ENCODE measurements at regions not wholly inside any gene's neighbourhood (a gene's known extent, or its start where the extent isn't known, plus 50 kb on each side); places are given as distances from the start of the nearest gene placed in this dataset.

DNA sequence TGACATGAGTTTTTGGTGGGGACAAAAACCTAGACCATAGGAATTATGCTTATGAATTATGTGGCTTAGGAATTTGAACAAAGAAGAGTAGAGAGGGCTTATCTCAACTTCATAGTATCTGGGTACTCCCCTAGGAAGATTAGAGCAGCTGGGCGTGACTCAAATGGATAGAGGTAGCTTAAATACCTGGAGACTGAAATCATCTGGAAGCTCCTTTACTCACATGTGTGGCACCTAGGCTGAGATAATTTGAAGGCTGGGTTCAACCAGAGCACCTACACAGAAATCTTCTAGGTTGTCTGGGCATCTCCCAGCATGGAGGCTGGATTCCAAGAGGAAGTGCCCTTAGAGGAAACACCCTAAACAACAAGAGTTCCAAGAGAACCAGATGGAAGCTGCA, 393.9 kb downstream of the ADAMTS20 start:
- H3K4me1 ChIP-seq, result peaks cover 0 to 9% (median 2%) of the 10 kb centered on the region in 4 donors
- WGBS, 2 donors, result 95 to 96% methylated on average over 1 of the region's 1 CpG
- H3K9me3 ChIP-seq, result no peaks in the 10 kb centered on the region
- no peaks in the 10 kb centered on the region for H3K27me3 ChIP-seq
- no peak overlapping the region for H3K27ac ChIP-seq
- TF ChIP-seq, protein P1, sequence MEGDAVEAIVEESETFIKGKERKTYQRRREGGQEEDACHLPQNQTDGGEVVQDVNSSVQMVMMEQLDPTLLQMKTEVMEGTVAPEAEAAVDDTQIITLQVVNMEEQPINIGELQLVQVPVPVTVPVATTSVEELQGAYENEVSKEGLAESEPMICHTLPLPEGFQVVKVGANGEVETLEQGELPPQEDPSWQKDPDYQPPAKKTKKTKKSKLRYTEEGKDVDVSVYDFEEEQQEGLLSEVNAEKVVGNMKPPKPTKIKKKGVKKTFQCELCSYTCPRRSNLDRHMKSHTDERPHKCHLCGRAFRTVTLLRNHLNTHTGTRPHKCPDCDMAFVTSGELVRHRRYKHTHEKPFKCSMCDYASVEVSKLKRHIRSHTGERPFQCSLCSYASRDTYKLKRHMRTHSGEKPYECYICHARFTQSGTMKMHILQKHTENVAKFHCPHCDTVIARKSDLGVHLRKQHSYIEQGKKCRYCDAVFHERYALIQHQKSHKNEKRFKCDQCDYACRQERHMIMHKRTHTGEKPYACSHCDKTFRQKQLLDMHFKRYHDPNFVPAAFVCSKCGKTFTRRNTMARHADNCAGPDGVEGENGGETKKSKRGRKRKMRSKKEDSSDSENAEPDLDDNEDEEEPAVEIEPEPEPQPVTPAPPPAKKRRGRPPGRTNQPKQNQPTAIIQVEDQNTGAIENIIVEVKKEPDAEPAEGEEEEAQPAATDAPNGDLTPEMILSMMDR (IDR thresholded peaks at IDR 0.05), result no peak
- no peak for TF ChIP-seq POLR2A (IDR thresholded peaks at IDR 0.05)
- DNase-seq (ENCODE audit: low spot score in 2 of 2), result no peak
- H3K4me3 ChIP-seq, result no peak overlapping the region
- H3K36me3 ChIP-seq, result no peaks in the 10 kb centered on the region

DNA sequence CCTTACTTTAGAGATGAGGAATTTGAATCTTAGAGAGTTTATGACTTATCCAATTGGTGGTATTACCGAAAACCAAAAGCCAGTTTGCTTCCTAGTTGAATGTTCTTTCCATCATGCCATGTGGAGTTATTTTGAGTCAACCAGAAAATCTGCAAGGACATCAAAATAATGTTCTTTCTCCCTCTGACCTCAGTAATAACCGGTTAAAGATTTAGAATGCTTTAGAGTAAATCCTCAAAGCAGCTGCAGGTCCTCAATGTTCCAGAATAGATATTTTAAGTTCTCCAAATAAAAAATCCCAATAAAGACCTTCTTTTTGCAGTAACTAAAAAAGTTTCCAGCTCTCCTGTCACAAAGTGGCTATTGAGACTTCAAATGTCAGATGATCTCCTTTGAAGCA, 396.6 kb downstream of the ADAMTS20 start:
- no peak for TF ChIP-seq EP300 (IDR thresholded peaks at IDR 0.05)
- TF ChIP-seq POLR2A (IDR thresholded peaks at IDR 0.05), result no peak
- TF ChIP-seq, protein P1 (IDR thresholded peaks at IDR 0.05), result no peak
- no peaks in the 10 kb centered on the region for H3K27me3 ChIP-seq
- no peak for DNase-seq (ENCODE audit: low spot score in 2 of 2)
- H3K36me3 ChIP-seq, result no peaks in the 10 kb centered on the region
- no peaks in the 10 kb centered on the region for H3K9me3 ChIP-seq
- H3K27ac ChIP-seq, result no peak overlapping the region
- H3K4me3 ChIP-seq, result no peak overlapping the region
- H3K4me1 ChIP-seq, result peaks cover 0 to 13% (median 2%) of the 10 kb centered on the region in 4 donors
- WGBS, 2 donors, result 62 to 74% methylated on average over 2 of the region's 2 CpGs

DNA sequence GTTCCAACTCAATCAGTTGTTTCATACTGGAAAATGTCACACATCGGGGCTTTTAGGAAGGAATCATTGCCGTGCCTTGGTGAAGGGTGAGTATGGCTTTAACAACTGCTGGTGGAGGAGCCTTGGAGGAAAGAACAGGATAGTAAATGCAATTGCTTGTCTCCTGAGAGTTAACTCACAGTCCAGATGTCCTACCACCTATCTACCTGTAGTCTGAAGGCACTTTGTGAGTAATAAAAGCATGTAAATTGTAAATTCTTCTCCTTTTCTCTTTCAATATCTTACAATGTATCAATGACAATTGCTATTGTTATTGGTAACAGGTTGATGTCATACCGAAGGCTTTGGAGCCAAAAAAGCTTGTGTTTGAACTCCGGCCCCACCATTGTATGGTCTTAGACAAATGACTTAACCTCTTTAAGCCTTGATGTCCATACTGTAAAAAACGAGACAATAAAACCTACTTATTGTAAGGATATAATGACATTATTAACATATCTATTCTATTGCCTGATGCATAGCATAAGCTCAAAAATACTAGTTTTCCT, 397.4 kb downstream of the ADAMTS20 start:
- WGBS, 2 donors, result 67 to 77% methylated on average over 5 of the region's 5 CpGs
- H3K36me3 ChIP-seq, result no peaks in the 10 kb centered on the region
- TF ChIP-seq, protein P1 (IDR thresholded peaks at IDR 0.05), result no peak
- no peak overlapping the region for H3K27ac ChIP-seq
- H3K4me3 ChIP-seq, result no peak overlapping the region
- no peaks in the 10 kb centered on the region for H3K27me3 ChIP-seq
- no peaks in the 10 kb centered on the region for H3K9me3 ChIP-seq
- DNase-seq (ENCODE audit: low spot score in 2 of 2), result no peak
- H3K4me1 ChIP-seq, result peaks cover 0 to 13% (median 2%) of the 10 kb centered on the region in 4 donors

- no peak for TF ChIP-seq POLR2A (IDR thresholded peaks at IDR 0.05)
- TF ChIP-seq EP300 (IDR thresholded peaks at IDR 0.05), result no peak
- TF ChIP-seq, protein P1 (IDR thresholded peaks at IDR 0.05), result no peak
- 52 to 54% methylated on average over 4 of the region's 4 CpGs for WGBS, 2 donors
- no peak overlapping the region for H3K4me3 ChIP-seq
- H3K27me3 ChIP-seq, result no peaks in the 10 kb centered on the region
- no peak for DNase-seq (ENCODE audit: low spot score in 2 of 2)
- no peak overlapping the region for H3K27ac ChIP-seq
- H3K9me3 ChIP-seq, result no peaks in the 10 kb centered on the region
- H3K36me3 ChIP-seq, result no peaks in the 10 kb centered on the region
- H3K4me1 ChIP-seq, result peaks cover 0 to 20% (median 2%) of the 10 kb centered on the region in 4 donors
Measured at GRCh38 chr12:43151441-43151981, 400.5 kb downstream of the ADAMTS20 start.

- DNase-seq (ENCODE audit: low spot score in 2 of 2), result no peak
- H3K36me3 ChIP-seq, result no peaks in the 10 kb centered on the region
- H3K4me3 ChIP-seq, result no peak overlapping the region
- H3K9me3 ChIP-seq, result no peaks in the 10 kb centered on the region
- TF ChIP-seq EP300 (IDR thresholded peaks at IDR 0.05) (no peak), POLR2A (IDR thresholded peaks at IDR 0.05) (no peak)
- TF ChIP-seq, protein P1 (IDR thresholded peaks at IDR 0.05), result no peak
- WGBS, 2 donors, result 87 to 92% methylated on average over 2 of the region's 2 CpGs
- H3K27ac ChIP-seq, result no peak overlapping the region
- H3K4me1 ChIP-seq, result peaks cover 0 to 11% (median 0%) of the 10 kb centered on the region in 4 donors
- H3K27me3 ChIP-seq, result no peaks in the 10 kb centered on the region
Measured at GRCh38 chr12:43148691-43149090, 403.3 kb downstream of the ADAMTS20 start.

All from tibial nerve (tissue), 4 donors.